RWPE2 (cell line): ENCODE measurements at regions not wholly inside any gene's neighbourhood (a gene's known extent, or its start where the extent isn't known, plus 50 kb on each side); places are given as distances from the start of the nearest gene placed in this dataset.
"Not testable (repeated sequence)": the region's sequence is repeated elsewhere in the genome, so short reads cannot be mapped to it uniquely, and the experiment has no call there.

Experiments used
- ATAC-seq: fragments of 200-7000 bp; cut with Tn5 transposase; 3 replicates; pipeline ENCODE4 v1.9.1; 2021; ENCODE audit warnings: low read depth
- DNase-seq: peaks from one replicate; pipeline ENCODE4 v3.0.0-alpha.2; 2020; ENCODE audit warnings: low spot score
- H3K27ac ChIP-seq: fragments of 450-650 bp; 2 replicates; pipeline ENCODE4 v1.5.1; 2017; ENCODE audit warnings: mild to moderate bottlenecking; ENCODE audit not compliant: poor library complexity, severe bottlenecking
- H3K27me3 ChIP-seq: fragments of 250-450 bp; sonication (Bioruptor Pico); 2 replicates; pipeline ENCODE4 v1.5.1; 2021; ENCODE audit warnings: mild to moderate bottlenecking, moderate library complexity; ENCODE audit not compliant: insufficient read depth, poor library complexity, severe bottlenecking
- H3K36me3 ChIP-seq: fragments of 250-450 bp; sonication (Bioruptor Pico); 2 replicates; pipeline ENCODE4 v1.5.1; 2020; ENCODE audit warnings: low read depth, mild to moderate bottlenecking, moderate library complexity
- H3K4me1 ChIP-seq: fragments of 250-450 bp; sonication (Bioruptor Pico); 2 replicates; pipeline ENCODE4 v1.5.1; 2021; ENCODE audit warnings: mild to moderate bottlenecking, moderate library complexity; ENCODE audit not compliant: insufficient read depth, poor library complexity, severe bottlenecking
- H3K4me3 ChIP-seq: fragments of 250-450 bp; sonication (Bioruptor Pico); 2 replicates; pipeline ENCODE4 v1.5.1; 2021; ENCODE audit warnings: mild to moderate bottlenecking, moderate library complexity; ENCODE audit not compliant: severe bottlenecking
- H3K9me3 ChIP-seq: fragments of 250-450 bp; sonication (Bioruptor Pico); 2 replicates; pipeline ENCODE4 v1.5.1; 2021; ENCODE audit warnings: mild to moderate bottlenecking, moderate library complexity; ENCODE audit not compliant: severe bottlenecking
- TF ChIP-seq, protein P1 (sequence below): fragments of 450-650 bp; IDR thresholded peaks from one replicate; pipeline ENCODE4 v1.5.1; 2017; ENCODE audit warnings: mild to moderate bottlenecking, moderate library complexity; ENCODE audit not compliant: poor library complexity, severe bottlenecking

DNA sequence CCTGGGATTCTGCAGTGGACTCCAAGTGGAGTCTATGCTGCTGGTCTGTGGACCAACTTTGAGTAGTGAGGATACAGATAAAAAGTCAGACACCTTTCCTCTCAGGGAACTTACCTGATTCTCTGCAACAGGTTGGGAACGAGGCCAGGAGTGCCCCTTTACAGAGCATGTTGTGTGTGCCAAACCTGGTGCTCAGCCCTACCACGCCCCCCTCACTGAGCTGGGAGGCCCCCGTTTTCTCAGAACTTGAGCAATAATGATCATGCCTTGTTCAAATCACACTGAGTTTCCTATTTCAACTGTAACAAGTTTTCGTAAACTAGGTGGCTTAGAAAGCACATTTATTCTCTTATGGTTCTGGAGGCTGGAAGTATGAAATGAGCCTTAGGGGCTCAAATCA lies 182.0 kb downstream of the COPRS start:
- no peak for DNase-seq
- Histone ChIP-seq H3K9me3 (no peaks in the 10 kb centered on the region), H3K4me3 (no peak overlapping the region), H3K27me3 (no peaks in the 10 kb centered on the region), H3K36me3 (no peaks in the 10 kb centered on the region), H3K4me1 (peaks cover 18% of the 10 kb centered on the region), H3K27ac (no peak overlapping the region)
- ATAC-seq = no peak
- TF ChIP-seq, protein P1, sequence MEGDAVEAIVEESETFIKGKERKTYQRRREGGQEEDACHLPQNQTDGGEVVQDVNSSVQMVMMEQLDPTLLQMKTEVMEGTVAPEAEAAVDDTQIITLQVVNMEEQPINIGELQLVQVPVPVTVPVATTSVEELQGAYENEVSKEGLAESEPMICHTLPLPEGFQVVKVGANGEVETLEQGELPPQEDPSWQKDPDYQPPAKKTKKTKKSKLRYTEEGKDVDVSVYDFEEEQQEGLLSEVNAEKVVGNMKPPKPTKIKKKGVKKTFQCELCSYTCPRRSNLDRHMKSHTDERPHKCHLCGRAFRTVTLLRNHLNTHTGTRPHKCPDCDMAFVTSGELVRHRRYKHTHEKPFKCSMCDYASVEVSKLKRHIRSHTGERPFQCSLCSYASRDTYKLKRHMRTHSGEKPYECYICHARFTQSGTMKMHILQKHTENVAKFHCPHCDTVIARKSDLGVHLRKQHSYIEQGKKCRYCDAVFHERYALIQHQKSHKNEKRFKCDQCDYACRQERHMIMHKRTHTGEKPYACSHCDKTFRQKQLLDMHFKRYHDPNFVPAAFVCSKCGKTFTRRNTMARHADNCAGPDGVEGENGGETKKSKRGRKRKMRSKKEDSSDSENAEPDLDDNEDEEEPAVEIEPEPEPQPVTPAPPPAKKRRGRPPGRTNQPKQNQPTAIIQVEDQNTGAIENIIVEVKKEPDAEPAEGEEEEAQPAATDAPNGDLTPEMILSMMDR = no peak

DNA sequence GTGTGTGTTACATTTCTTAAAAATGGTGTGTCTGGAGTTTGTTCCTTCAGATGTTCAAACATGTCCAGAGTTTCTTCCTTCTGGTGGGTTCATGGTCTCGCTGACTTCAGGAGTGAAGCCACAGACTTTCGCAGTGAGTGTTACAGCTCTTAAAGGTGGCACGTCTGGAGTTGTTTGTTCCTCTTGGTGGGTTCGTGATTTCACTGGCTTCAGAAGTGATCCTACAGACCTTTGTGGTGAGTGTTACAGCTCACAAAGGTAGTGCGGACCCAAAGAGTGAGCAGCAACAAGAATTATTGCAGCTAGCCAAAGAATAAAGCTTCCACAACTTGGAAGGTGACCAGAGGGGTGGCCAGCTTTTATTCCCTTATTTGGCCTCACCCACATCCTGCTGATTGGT lies 183.7 kb downstream of the COPRS start:
- H3K4me3 ChIP-seq, DNase-seq, H3K36me3 ChIP-seq, ATAC-seq, H3K9me3 ChIP-seq, H3K27me3 ChIP-seq: not testable (repeated sequence)
- Histone ChIP-seq H3K4me1 (peaks cover 18% of the 10 kb centered on the region), H3K27ac (peak overlapping the region; percentile 69)

DNA sequence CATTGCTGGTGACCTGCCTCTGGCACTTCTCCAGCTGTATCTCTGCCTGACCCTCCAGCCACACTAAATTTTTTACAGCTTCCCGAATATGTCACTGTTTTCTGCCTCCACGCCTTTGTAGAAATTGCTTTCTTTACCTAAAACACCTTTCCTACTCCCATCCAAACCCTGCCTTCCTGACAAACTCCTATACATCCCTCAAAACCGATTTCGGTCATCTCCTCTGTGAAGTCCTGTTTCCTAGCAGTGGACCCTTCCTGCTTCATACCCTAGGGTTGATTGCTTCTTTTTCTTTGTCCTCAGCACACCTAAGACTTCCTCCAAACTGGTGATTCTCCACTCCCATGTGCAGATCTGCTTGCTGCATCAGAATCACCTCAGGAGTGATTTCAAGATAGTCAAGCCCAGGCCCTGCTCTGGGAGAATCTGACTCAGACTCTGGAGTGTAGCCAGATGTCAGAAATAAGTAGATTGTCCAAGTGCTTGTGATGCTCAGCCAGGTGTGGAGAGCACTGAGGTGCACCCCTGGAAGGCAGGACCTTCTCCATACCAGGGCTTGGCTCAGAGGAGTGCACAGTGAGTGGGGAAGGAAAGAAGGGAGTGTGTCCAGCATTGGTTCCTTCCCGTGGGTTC lies 184.2 kb downstream of the COPRS start:
- H3K27me3 ChIP-seq = no peaks in the 10 kb centered on the region
- ATAC-seq (peak; percentile 92), DNase-seq (no peak)
- H3K27ac ChIP-seq = peak overlapping the region; percentile 69
- TF ChIP-seq, protein P1 = no peak
- no peaks in the 10 kb centered on the region for H3K36me3 ChIP-seq
- H3K4me1 ChIP-seq = peaks cover 18% of the 10 kb centered on the region
- H3K9me3 ChIP-seq = peaks cover 2% of the 10 kb centered on the region
- no peak overlapping the region for H3K4me3 ChIP-seq

DNA sequence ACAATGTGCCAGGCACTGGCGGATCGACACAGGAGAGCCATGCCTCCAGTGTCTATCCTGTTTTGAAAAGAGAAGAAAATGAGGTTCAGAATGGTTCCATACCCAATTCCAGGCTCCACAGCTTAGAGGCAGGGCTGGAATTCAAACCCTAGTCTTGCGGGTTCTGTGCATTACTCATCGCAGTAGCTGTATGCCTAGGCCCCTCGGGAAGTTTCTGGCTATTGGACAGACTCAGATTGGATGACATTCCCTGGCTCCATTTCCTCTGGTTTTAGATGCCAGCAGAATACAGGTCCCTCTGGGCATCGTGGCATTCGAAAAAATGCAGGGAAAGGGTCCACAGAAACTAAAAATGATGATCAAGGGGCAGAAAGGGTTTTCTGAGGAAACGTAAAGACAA lies 184.7 kb downstream of the COPRS start:
- peak; percentile 55; the same call in 2 of the 3 replicates for ATAC-seq
- H3K4me3 ChIP-seq = no peak overlapping the region
- no peaks in the 10 kb centered on the region for H3K27me3 ChIP-seq
- peaks cover 2% of the 10 kb centered on the region for H3K9me3 ChIP-seq
- H3K4me1 ChIP-seq = peaks cover 18% of the 10 kb centered on the region
- no peaks in the 10 kb centered on the region for H3K36me3 ChIP-seq
- no peak for DNase-seq
- H3K27ac ChIP-seq = peak overlapping the region; percentile 69
- TF ChIP-seq, protein P1 = no peak

DNA sequence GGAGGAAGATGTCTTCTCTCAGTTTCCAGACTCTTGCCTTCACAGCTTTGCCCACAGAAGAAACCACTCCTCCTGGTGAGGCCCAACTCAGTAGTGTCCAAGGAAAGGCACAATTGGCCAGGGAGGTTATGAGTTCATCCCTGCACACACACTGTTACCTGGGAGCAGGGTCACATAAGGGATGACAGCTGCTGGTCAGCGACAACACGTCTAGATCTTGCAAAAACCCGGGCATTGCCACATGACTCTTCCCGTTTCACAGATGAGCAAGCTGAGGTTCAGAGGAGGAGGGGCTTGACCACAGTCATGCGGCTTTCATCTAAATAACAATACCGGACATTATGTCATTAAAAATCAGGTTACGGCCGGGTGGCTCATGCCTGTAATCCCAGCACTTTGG lies 186.0 kb downstream of the COPRS start:
- peaks cover 2% of the 10 kb centered on the region for H3K9me3 ChIP-seq
- ATAC-seq (no peak), DNase-seq (no peak)
- peaks cover 18% of the 10 kb centered on the region for H3K4me1 ChIP-seq
- TF ChIP-seq, protein P1 = no peak
- no peak overlapping the region for H3K27ac ChIP-seq
- no peaks in the 10 kb centered on the region for H3K27me3 ChIP-seq
- no peaks in the 10 kb centered on the region for H3K36me3 ChIP-seq
- no peak overlapping the region for H3K4me3 ChIP-seq
